WTC11 (cell line): ENCODE measurements at regions not wholly inside any gene's neighbourhood (a gene's known extent, or its start where the extent isn't known, plus 50 kb on each side); places are given as distances from the start of the nearest gene placed in this dataset.
"Not testable (repeated sequence)": the region's sequence is repeated elsewhere in the genome, so short reads cannot be mapped to it uniquely, and the experiment has no call there.

Experiments
- ATAC-seq: fragments of 200-7000 bp; cut with Tn5 transposase; 2 replicates; pipeline ENCODE4 v1.10.0; 2021; ENCODE audit warnings: mild to moderate bottlenecking, moderate library complexity
- CTCF ChIA-PET: fragments of 300-600 bp; sonication (Branson Sonifier 250); formaldehyde crosslinking; loops from one replicate; lab custom pipeline; 2021; ENCODE audit warnings: antibody characterized with exemption; lab: Charles Lee
- POLR2A ChIA-PET: fragments of 350-600 bp; sonication (Branson Sonifier 250); formaldehyde crosslinking; loops from one replicate; lab custom pipeline; 2021; ENCODE audit warnings: antibody characterized with exemption; lab: Charles Lee
- DNase-seq: peaks from one replicate; pipeline ENCODE4 v3.0.0; 2021; ENCODE audit warnings: low spot score
- H3K27ac Mint-ChIP-seq: 2 replicates; pipeline ENCODE4 v1.8.0; 2021; ENCODE audit warnings: mixed read lengths
- H3K27me3 Mint-ChIP-seq: 2 replicates; pipeline ENCODE4 v1.8.0; 2021; ENCODE audit warnings: low read depth, mild to moderate bottlenecking, moderate library complexity, mixed read lengths
- H3K36me3 Mint-ChIP-seq: 2 replicates; pipeline ENCODE4 v1.8.0; 2021; ENCODE audit warnings: mixed read lengths
- H3K4me1 Mint-ChIP-seq: 2 replicates; pipeline ENCODE4 v1.8.0; 2022; ENCODE audit warnings: mixed read lengths
- H3K4me3 Mint-ChIP-seq: 2 replicates; pipeline ENCODE4 v1.8.0; 2021; ENCODE audit warnings: mild to moderate bottlenecking, moderate library complexity, mixed read lengths
- H3K9me3 Mint-ChIP-seq: 2 replicates; pipeline ENCODE4 v1.8.0; 2021; ENCODE audit warnings: mixed read lengths
- CBFB ChIP-seq: sonication (generic); formaldehyde crosslinking; IDR thresholded peaks from 2 replicates; pipeline ENCODE4 v1.8.1; 2022; ENCODE audit warnings: mild to moderate bottlenecking, low read depth, missing genetic modification reagents
- FOXJ3 ChIP-seq: sonication (generic); formaldehyde crosslinking; IDR thresholded peaks from 2 replicates; pipeline ENCODE4 v1.9.0; 2021; ENCODE audit warnings: missing genetic modification reagents, mild to moderate bottlenecking, borderline replicate concordance
- GTF2I ChIP-seq: fragments of 250-450 bp; sonication (Bioruptor Pico); conservative IDR thresholded peaks from 2 replicates; pipeline ENCODE4 v1.4.0; 2021; ENCODE audit warnings: mild to moderate bottlenecking
- MAX ChIP-seq: sonication (generic); formaldehyde crosslinking; IDR thresholded peaks from 2 replicates; pipeline ENCODE4 v1.8.0; 2022; ENCODE audit warnings: mild to moderate bottlenecking, missing genetic modification reagents
- SP1 ChIP-seq: sonication (generic); formaldehyde crosslinking; conservative IDR thresholded peaks from 2 replicates; pipeline ENCODE4 v1.8.1; 2022; ENCODE audit warnings: missing genetic modification reagents
- TP53 ChIP-seq: sonication (generic); formaldehyde crosslinking; IDR thresholded peaks from 2 replicates; pipeline ENCODE4 v1.8.1; 2023; ENCODE audit warnings: mild to moderate bottlenecking, missing genetic modification reagents
- USF2 ChIP-seq: sonication (generic); formaldehyde crosslinking; IDR thresholded peaks from 2 replicates; pipeline ENCODE4 v1.8.1; 2023; ENCODE audit warnings: mild to moderate bottlenecking, missing genetic modification reagents, moderate library complexity
- ZNF232 ChIP-seq: sonication (generic); formaldehyde crosslinking; IDR thresholded peaks from 2 replicates; pipeline ENCODE4 v1.8.0; 2022; ENCODE audit warnings: mild to moderate bottlenecking, missing genetic modification reagents
- ZNF263 ChIP-seq: sonication (generic); formaldehyde crosslinking; IDR thresholded peaks from 2 replicates; pipeline ENCODE4 v1.8.1; 2022; ENCODE audit warnings: low read depth, mild to moderate bottlenecking, moderate library complexity, missing genetic modification reagents
- ZNF317 ChIP-seq: sonication (generic); formaldehyde crosslinking; IDR thresholded peaks from 2 replicates; pipeline ENCODE4 v1.8.1; 2023; ENCODE audit warnings: low read depth, mild to moderate bottlenecking, moderate library complexity, missing genetic modification reagents, borderline replicate concordance
- ZNF532 ChIP-seq: fragments of 250-450 bp; sonication (Bioruptor Pico); IDR thresholded peaks from 2 replicates; pipeline ENCODE4 v1.9.0; 2021; ENCODE audit warnings: mild to moderate bottlenecking, borderline replicate concordance
- TF ChIP-seq, protein P1 (sequence below): sonication (generic); formaldehyde crosslinking; IDR thresholded peaks from 2 replicates; pipeline ENCODE4 v1.8.0; 2022; ENCODE audit warnings: missing genetic modification reagents
- TF ChIP-seq, protein P2 (sequence below): sonication (generic); formaldehyde crosslinking; IDR thresholded peaks from 2 replicates; pipeline ENCODE4 v1.8.0; 2022; ENCODE audit warnings: mild to moderate bottlenecking, missing genetic modification reagents

DNA sequence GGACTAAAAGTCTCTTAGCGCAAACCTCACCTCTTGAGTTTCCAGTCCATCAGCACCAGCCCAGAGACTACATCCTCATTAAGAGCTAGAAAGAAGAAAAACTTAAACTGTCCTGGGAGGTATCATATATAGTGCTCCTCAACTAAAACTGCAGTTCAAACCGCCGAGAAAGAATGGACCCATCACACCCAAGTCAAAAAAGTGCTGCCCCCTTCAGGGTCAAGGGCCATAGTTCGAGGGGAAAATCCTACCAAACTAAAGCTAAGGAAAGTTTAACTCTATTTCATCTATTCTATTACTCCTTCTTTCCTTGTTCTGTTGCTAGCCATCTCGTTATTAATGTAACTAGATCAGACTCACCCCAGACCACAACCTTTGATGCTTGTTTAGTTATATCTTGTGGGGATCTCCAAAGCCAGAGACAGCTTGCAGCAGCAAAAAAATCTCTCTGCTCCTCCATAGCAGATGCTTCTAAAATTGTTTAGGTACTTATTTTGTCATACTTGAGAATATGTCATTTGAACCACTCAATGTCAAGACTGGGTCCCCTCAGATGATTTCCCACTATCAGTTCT lies 134.5 kb upstream of the RMP24 start (continued):
- TF ChIP-seq, protein P1, sequence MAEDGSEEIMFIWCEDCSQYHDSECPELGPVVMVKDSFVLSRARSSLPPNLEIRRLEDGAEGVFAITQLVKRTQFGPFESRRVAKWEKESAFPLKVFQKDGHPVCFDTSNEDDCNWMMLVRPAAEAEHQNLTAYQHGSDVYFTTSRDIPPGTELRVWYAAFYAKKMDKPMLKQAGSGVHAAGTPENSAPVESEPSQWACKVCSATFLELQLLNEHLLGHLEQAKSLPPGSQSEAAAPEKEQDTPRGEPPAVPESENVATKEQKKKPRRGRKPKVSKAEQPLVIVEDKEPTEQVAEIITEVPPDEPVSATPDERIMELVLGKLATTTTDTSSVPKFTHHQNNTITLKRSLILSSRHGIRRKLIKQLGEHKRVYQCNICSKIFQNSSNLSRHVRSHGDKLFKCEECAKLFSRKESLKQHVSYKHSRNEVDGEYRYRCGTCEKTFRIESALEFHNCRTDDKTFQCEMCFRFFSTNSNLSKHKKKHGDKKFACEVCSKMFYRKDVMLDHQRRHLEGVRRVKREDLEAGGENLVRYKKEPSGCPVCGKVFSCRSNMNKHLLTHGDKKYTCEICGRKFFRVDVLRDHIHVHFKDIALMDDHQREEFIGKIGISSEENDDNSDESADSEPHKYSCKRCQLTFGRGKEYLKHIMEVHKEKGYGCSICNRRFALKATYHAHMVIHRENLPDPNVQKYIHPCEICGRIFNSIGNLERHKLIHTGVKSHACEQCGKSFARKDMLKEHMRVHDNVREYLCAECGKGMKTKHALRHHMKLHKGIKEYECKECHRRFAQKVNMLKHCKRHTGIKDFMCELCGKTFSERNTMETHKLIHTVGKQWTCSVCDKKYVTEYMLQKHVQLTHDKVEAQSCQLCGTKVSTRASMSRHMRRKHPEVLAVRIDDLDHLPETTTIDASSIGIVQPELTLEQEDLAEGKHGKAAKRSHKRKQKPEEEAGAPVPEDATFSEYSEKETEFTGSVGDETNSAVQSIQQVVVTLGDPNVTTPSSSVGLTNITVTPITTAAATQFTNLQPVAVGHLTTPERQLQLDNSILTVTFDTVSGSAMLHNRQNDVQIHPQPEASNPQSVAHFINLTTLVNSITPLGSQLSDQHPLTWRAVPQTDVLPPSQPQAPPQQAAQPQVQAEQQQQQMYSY (CRISPR knock-in tag): no peak
- no peak for TF ChIP-seq GTF2I
- TF ChIP-seq, all 79 proteins: peak for 0

DNA sequence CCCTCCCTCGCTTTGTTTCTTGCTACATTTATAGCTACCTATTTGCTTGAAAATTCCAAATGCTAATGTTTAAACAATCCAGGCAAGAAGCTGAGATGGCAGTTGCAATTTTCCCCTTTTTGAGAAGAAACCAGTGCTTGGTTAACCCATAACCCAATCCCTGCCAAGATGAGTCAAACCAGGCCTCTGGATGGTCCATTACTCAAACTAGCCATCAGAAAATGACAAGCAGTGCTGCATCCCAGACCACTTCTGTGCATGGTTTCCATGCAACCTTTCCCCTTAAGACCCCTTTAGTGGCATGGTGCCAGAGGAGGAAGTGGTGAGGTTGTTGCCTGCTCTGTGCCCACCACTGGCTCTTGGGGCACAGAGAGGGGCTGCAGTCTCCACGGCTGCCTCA lies 131.2 kb upstream of the RMP24 start:
- POLR2A ChIA-PET: interaction anchor here (0.6 kb wide), 1 partner anchor 83 kb away, joined by 6 read pairs; no protein-coding TSS in a partner anchor
- CTCF ChIA-PET: no interaction called here
- DNase-seq: no peak
- peaks cover 41% of the 10 kb centered on the region for H3K9me3 Mint-ChIP-seq
- peaks cover 39% of the 10 kb centered on the region for H3K36me3 Mint-ChIP-seq
- TF ChIP-seq, protein P2, sequence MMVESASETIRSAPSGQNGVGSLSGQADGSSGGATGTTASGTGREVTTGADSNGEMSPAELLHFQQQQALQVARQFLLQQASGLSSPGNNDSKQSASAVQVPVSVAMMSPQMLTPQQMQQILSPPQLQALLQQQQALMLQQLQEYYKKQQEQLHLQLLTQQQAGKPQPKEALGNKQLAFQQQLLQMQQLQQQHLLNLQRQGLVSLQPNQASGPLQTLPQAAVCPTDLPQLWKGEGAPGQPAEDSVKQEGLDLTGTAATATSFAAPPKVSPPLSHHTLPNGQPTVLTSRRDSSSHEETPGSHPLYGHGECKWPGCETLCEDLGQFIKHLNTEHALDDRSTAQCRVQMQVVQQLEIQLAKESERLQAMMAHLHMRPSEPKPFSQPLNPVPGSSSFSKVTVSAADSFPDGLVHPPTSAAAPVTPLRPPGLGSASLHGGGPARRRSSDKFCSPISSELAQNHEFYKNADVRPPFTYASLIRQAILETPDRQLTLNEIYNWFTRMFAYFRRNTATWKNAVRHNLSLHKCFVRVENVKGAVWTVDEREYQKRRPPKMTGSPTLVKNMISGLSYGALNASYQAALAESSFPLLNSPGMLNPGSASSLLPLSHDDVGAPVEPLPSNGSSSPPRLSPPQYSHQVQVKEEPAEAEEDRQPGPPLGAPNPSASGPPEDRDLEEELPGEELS (CRISPR knock-in tag): no peak
- TF ChIP-seq TP53 (CRISPR knock-in tag): no peak
- TF ChIP-seq ZNF317 (CRISPR knock-in tag): no peak
- TF ChIP-seq MAX (CRISPR knock-in tag): no peak
- TF ChIP-seq CBFB (CRISPR knock-in tag): no peak
- TF ChIP-seq ZNF232 (CRISPR knock-in tag): no peak
- TF ChIP-seq ZNF532: no peak
- no peak overlapping the region for H3K4me3 Mint-ChIP-seq
- H3K27ac Mint-ChIP-seq: no peak overlapping the region
- no peak for ATAC-seq
- H3K27me3 Mint-ChIP-seq: peaks cover 16% of the 10 kb centered on the region
- peaks cover 38% of the 10 kb centered on the region for H3K4me1 Mint-ChIP-seq

- ChIA-PET CTCF (interaction anchor here (0.6 kb wide), 1 partner anchor 18 kb away, joined by 3 read pairs; no protein-coding TSS in a partner anchor), POLR2A (interaction anchor here (1.3 kb wide), 1 partner anchor 15 kb away, joined by 4 read pairs; no protein-coding TSS in a partner anchor)
- Mint-ChIP-seq H3K4me3 (no peak overlapping the region), H3K4me1 (peaks cover 34% of the 10 kb centered on the region)
- no peak for DNase-seq
- TF ChIP-seq ZNF263 (CRISPR knock-in tag): no peak
- no peak for TF ChIP-seq FOXJ3
- TF ChIP-seq SP1 (CRISPR knock-in tag): no peak
- no peak for TF ChIP-seq USF2 (CRISPR knock-in tag)
- TF ChIP-seq, all 79 proteins: peak for 0
- peaks cover 35% of the 10 kb centered on the region for H3K36me3 Mint-ChIP-seq
- peaks cover 35% of the 10 kb centered on the region for H3K9me3 Mint-ChIP-seq
- no peak overlapping the region for H3K27ac Mint-ChIP-seq
- ATAC-seq: no peak
- peaks cover 16% of the 10 kb centered on the region for H3K27me3 Mint-ChIP-seq
Measured at GRCh38 chr18:35842536-35842935, 129.9 kb upstream of the RMP24 start.

- DNase-seq, CTCF ChIA-PET, ATAC-seq, POLR2A ChIA-PET, H3K9me3 Mint-ChIP-seq, H3K27me3 Mint-ChIP-seq, H3K36me3 Mint-ChIP-seq, H3K4me3 Mint-ChIP-seq, H3K27ac Mint-ChIP-seq: not testable (repeated sequence)
- peaks cover 24% of the 10 kb centered on the region for H3K4me1 Mint-ChIP-seq
Measured at GRCh38 chr18:35848321-35848720, 124.2 kb upstream of the RMP24 start.

DNA sequence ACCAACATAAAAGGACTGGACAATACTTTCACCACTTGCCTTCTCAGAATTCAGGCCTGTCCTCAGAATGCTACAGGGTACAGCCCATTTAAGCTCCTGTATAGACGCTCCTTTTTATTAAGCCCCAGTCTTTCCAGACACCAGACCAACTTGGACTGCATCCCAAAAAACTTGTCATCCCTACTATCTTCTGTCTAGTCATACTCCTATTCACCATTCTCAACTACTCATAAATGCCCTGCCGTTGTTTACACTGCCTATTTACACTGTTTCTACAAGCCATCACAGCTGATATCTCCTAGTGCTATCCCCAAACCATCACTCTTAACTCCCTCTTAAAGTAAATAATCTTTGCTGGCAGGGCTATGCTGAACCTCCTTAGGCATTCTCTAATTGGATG lies 123.2 kb upstream of the RMP24 start:
- POLR2A ChIA-PET, H3K9me3 Mint-ChIP-seq, H3K4me3 Mint-ChIP-seq, H3K36me3 Mint-ChIP-seq, H3K27ac Mint-ChIP-seq, DNase-seq, ATAC-seq, H3K27me3 Mint-ChIP-seq, CTCF ChIA-PET: not testable (repeated sequence)
- peaks cover 31% of the 10 kb centered on the region for H3K4me1 Mint-ChIP-seq
